ENCODE measurements at regions not wholly inside any gene's neighbourhood (a gene's known extent, or its start where the extent isn't known, plus 50 kb on each side); places are given as distances from the start of the nearest gene placed in this dataset.

DNA sequence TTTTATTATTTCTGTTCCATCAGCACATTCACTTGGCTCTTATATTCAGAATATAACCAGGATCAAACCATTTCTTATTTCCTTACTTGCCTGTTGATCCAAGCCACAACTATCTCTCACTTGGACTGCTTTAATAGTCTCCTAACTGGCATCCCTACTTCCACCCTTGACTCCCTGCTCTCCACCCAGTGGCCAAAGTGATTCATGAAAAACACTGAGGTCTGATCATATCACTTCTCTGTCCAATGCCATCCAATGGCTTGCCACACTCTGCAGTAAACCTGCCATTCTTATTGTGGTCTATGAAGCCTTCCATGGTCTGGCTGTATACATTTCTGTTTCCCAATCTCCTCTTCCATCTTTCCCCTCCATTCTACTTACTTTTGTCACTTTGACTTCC, 576.1 kb downstream of the PDCD6IP start:
- Mint-ChIP-seq H3K27ac (no peak overlapping the region), H3K36me3 (no peaks in the 10 kb centered on the region), H3K27me3 (no peaks in the 10 kb centered on the region), H3K9me3 (no peaks in the 10 kb centered on the region), H3K4me3 (no peak overlapping the region), H3K4me1 (no peaks in the 10 kb centered on the region)

DNA sequence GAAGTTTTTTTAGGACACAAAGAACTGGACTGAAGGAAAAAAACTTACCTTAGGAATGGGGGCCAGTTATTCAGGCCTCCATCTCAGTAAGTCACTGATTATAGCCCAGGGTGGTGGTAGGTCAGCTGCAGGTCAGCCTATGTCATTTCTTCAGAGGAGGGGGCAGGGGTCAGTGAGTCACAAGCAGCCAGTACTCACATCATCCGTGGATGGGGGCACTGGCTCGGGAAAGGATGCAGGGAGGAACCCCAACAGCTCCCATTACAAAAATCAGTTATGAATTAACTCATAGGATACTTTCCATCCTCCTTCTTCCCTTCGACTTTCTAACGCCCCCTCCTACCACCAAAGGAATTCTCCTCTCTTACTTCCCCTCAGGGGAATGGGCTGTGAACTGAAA, 578.3 kb downstream of the PDCD6IP start:
- Mint-ChIP-seq H3K4me3 (no peak overlapping the region), H3K9me3 (no peaks in the 10 kb centered on the region), H3K4me1 (no peaks in the 10 kb centered on the region), H3K27me3 (no peaks in the 10 kb centered on the region), H3K36me3 (no peaks in the 10 kb centered on the region), H3K27ac (no peak overlapping the region)

DNA sequence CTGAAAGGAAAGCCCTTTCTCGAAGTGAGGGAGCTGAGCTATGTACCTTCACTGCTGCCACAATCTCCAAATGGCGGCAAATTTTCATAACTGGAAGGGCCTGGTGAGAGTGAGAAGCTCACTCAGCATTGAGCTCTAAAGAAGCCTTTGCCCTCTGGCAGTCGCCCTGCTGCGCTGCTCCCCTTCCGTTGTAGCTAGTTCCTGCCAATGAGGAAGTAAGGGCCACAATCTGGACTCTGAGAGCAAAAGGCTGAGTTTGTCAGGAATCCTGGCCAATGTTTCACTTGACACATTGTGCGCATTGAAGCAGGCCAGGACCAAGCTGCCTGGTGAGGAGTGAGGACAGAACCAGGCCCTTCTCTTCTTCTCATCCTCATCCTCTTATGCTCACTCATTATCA, 579.5 kb downstream of the PDCD6IP start:
- no peak overlapping the region for H3K27ac Mint-ChIP-seq
- no peak overlapping the region for H3K4me3 Mint-ChIP-seq
- no peaks in the 10 kb centered on the region for H3K4me1 Mint-ChIP-seq
- H3K36me3 Mint-ChIP-seq, result no peaks in the 10 kb centered on the region
- H3K9me3 Mint-ChIP-seq, result no peaks in the 10 kb centered on the region
- no peaks in the 10 kb centered on the region for H3K27me3 Mint-ChIP-seq

DNA sequence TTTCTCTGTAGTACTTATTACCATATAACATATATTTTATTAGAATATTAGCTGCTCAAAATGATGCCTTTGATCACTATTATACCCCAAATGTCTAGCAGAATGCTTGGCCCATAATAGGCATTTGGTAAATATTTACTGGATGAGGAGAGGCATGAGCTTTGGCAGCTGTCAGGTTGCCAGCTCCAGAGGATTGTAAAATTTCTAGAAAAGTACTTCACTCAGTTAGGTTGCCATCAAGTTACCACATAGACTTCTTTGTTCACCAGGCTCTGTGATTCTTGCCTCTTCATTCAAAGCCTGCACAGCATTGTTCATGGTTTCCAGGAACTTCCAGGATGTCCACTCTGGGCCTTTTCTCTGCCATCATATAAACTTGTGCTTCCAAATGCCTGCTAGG, 582.8 kb downstream of the PDCD6IP start:
- Mint-ChIP-seq H3K36me3 (no peaks in the 10 kb centered on the region), H3K4me3 (no peak overlapping the region), H3K27me3 (no peaks in the 10 kb centered on the region), H3K9me3 (no peaks in the 10 kb centered on the region), H3K4me1 (no peaks in the 10 kb centered on the region), H3K27ac (no peak overlapping the region)

DNA sequence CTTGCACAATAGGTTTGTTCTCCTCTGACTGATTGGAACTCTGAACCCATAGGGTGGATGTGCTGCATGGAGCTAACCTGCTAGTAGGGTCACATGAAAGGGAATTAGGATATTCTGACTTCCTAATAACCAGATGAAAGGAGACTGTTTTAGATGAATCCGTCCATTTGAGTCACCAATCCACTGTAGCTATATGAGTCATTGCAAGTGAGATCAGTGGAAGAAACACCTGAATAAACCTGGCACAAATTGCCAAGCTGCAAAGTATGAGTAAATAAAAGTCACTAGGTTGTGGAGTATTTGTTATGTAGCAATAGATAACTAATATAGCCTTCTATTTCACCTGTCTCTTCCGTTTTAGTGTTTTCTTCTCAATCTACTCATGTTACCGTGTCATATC, 584.4 kb downstream of the PDCD6IP start:
- no peaks in the 10 kb centered on the region for H3K4me1 Mint-ChIP-seq
- no peaks in the 10 kb centered on the region for H3K9me3 Mint-ChIP-seq
- H3K27ac Mint-ChIP-seq, result no peak overlapping the region
- no peak overlapping the region for H3K4me3 Mint-ChIP-seq
- H3K27me3 Mint-ChIP-seq, result no peaks in the 10 kb centered on the region
- no peaks in the 10 kb centered on the region for H3K36me3 Mint-ChIP-seq

DNA sequence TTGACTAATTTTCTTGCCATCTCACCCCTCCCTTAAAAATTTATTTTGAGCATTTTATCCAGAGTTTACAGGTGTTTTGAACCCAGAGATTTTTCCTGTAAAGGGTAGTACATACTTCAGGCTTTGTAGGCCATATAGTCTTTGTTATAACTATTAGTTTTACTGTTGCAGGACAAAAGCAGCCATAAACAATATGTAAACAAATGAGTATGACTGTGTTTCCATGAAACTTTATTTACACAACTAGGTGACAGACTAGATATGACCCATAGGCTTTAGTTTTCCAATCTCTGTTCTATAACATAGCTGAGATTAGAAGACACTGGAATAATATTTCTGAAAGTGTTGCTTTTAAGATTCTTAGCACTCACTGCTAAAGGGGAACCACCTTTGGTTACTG, 587.9 kb downstream of the PDCD6IP start:
- Mint-ChIP-seq H3K27me3 (no peaks in the 10 kb centered on the region), H3K27ac (no peak overlapping the region), H3K4me1 (no peaks in the 10 kb centered on the region), H3K4me3 (no peak overlapping the region), H3K36me3 (no peaks in the 10 kb centered on the region), H3K9me3 (no peaks in the 10 kb centered on the region)

DNA sequence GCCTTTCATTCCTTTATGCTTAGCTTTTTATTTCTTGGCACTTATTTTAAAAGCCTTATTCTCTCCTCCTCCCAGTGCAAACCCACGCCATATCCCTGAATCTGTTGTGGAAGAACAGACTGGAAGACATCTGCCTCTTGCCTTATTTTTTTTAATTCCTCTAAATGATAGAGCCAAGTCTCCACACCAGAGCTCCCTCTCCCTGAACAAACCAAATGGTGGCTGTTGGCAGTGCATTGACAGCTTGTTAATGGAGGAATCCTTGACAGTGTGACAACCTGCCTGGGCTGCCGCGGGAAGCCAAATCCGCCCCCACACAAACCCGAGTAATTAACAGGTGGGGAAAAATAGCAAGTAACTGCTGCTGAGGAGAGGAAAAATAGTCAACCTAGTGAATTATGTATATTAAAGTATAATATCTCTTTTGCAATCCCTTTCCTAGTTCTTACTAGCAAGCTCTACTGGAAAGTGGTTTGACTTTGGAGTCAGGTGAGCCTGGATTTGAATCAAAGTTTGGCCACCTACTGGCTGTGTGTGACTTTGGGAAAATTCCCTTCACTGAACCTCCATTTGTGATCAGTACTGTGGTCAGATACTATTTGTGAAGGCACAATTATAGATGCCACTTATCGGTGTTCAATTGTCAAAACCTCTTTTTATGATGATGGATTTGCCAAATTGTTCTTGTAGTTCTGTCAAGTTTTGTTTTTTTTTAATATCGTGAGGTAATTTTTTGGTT, 589.6 kb downstream of the PDCD6IP start:
- Mint-ChIP-seq H3K27me3 (no peaks in the 10 kb centered on the region), H3K27ac (no peak overlapping the region), H3K9me3 (no peaks in the 10 kb centered on the region), H3K36me3 (no peaks in the 10 kb centered on the region), H3K4me1 (no peaks in the 10 kb centered on the region), H3K4me3 (no peak overlapping the region)

DNA sequence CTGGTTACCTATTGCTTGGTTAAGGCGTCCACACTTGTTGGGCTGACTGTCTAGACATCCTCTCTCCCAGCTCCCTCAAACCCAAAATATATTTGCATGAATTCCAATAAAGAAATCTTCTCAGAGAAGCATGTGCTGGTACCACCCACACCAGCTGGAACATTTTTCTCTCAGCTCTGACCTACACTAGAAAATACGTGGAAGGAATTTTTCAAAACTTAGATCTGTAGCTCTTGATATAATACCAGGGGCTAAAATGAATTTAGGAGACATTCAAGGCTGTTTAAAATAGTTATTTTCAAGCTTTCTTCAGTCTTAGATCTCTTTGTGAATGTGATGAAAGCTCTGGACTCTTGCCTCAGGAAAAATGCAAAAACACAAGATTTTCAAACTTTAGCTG, 590.4 kb downstream of the PDCD6IP start:
- Mint-ChIP-seq H3K27ac (no peak overlapping the region), H3K4me1 (no peaks in the 10 kb centered on the region), H3K4me3 (no peak overlapping the region), H3K27me3 (no peaks in the 10 kb centered on the region), H3K9me3 (no peaks in the 10 kb centered on the region), H3K36me3 (no peaks in the 10 kb centered on the region)

DNA sequence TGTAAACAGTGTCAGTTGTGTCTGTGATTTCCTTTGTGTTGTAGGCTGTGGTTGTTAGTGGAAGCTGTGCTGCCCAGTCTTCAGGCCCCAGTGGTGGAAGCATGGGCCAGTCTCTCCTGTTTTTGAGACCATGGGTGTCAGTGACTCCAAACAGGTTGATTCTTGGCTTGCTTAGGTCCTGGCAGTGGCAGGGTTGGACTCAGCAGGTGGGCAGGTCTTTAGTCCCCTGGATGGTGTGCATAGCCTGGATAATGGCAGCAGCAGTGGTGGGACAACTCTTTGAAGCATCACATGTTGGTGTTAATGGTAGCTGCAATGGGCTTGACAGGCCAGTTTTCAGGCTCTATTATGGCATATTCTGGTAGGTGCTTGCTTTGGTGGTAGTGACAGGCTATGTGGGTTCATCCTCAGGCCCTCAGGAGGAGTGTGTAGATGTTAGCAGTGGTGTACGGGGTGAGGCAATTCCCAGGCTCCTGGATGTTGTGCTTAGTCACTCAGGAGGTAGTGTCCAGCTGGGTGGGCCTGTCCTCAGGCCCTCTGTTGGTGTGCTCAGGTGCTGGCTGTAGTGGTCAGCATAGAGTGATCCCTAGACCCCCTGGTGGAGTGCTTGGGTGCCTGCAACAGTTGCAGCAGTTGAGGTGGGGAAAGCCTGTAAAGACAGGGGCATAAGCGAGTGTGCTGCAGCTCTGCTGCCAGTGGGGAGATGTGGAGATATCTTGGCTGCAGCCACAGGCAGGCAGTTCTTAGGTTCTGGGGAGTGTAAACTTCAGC, 596.7 kb downstream of the PDCD6IP start:
- H3K27ac Mint-ChIP-seq, result no peak overlapping the region
- no peaks in the 10 kb centered on the region for H3K36me3 Mint-ChIP-seq
- H3K9me3 Mint-ChIP-seq, result peaks cover 6% of the 10 kb centered on the region
- peaks cover 4% of the 10 kb centered on the region for H3K27me3 Mint-ChIP-seq
- no peak overlapping the region for H3K4me3 Mint-ChIP-seq
- no peaks in the 10 kb centered on the region for H3K4me1 Mint-ChIP-seq

DNA sequence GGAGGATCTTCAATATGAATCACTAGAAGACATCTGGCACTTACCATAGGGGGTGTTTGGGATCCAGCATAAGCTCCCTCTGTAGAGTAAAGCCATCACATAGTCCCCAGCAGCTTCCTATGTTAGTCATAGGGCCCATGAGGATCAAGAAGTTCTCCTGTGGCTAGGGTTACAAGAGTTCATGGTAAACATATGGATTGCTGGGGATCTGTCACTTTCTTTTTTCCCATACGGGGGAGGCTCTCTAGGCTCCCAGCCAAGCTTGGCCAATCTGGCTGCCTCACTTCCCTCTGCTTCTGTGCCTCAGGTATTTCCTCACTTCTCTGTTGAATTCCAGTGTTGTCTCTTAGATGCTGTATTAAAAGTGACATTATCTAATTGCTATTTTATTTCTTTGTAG, 597.9 kb downstream of the PDCD6IP start:
- H3K27me3 Mint-ChIP-seq, result peaks cover 4% of the 10 kb centered on the region
- no peak overlapping the region for H3K4me3 Mint-ChIP-seq
- H3K27ac Mint-ChIP-seq, result no peak overlapping the region
- H3K9me3 Mint-ChIP-seq, result peaks cover 6% of the 10 kb centered on the region
- no peaks in the 10 kb centered on the region for H3K36me3 Mint-ChIP-seq
- no peaks in the 10 kb centered on the region for H3K4me1 Mint-ChIP-seq

DNA sequence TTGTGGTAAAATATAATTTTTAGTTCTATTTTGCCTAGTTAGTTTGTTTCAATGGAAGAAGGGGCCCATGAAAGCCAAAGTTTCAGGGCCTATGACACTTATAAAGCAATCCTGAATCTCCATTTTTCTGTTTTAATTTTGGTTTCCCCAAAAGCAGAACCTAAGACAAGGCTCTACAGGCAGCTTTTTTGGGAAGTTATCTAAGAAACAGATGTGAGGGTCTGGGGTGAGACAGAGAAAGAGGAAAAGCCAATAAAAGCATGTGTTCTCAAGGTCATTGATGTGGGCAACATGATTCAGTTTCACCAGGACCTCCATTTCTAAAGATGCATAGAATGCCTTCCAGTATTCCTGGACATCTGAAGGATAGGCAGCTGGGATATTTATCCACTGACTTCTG, 598.5 kb downstream of the PDCD6IP start:
- Mint-ChIP-seq H3K4me3 (no peak overlapping the region), H3K27me3 (peaks cover 4% of the 10 kb centered on the region), H3K4me1 (no peaks in the 10 kb centered on the region), H3K36me3 (no peaks in the 10 kb centered on the region), H3K9me3 (peaks cover 6% of the 10 kb centered on the region), H3K27ac (no peak overlapping the region)

DNA sequence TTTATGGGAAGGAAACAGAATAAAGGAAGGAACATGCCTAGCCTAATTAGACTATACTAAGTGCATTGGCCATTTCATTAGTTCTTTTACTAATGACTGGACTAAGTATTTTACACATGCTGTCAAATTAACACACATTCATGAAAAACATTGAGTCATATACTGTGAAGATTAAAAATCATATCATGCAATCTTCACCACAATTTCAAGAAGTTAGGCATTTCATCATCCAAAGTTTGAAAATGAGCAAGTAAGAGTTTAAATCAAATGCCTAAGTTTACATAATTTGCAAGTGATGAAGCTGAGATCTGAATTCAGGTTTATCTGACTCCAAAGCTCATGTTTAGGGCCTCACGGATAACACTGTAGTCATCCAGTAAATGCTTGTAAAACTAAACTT, 601.0 kb downstream of the PDCD6IP start:
- H3K27ac Mint-ChIP-seq, result no peak overlapping the region
- H3K4me3 Mint-ChIP-seq, result no peak overlapping the region
- H3K4me1 Mint-ChIP-seq, result no peaks in the 10 kb centered on the region
- H3K9me3 Mint-ChIP-seq, result peaks cover 6% of the 10 kb centered on the region
- H3K36me3 Mint-ChIP-seq, result no peaks in the 10 kb centered on the region
- peaks cover 4% of the 10 kb centered on the region for H3K27me3 Mint-ChIP-seq

DNA sequence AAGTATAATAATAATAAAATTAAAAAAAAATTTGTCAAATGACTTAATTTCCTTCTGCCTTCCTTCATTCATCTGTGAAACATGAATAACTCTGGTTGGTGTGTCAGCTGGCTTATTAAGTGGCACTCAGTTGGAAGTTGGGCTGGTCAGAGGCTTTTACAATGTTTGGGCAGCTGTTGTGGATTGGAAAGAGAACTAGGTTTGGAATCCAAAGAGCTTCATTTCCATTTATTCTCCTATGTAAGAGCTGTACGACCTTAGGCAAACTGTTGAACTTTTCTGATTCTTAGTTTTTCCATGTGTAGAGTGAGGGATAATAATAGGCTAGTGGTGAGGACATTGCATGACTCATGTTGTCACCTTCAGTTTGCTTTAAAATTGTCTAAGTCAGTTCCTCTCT, 606.7 kb downstream of the PDCD6IP start:
- no peaks in the 10 kb centered on the region for H3K36me3 Mint-ChIP-seq
- no peak overlapping the region for H3K4me3 Mint-ChIP-seq
- no peaks in the 10 kb centered on the region for H3K27me3 Mint-ChIP-seq
- H3K27ac Mint-ChIP-seq, result no peak overlapping the region
- no peaks in the 10 kb centered on the region for H3K9me3 Mint-ChIP-seq
- no peaks in the 10 kb centered on the region for H3K4me1 Mint-ChIP-seq

DNA sequence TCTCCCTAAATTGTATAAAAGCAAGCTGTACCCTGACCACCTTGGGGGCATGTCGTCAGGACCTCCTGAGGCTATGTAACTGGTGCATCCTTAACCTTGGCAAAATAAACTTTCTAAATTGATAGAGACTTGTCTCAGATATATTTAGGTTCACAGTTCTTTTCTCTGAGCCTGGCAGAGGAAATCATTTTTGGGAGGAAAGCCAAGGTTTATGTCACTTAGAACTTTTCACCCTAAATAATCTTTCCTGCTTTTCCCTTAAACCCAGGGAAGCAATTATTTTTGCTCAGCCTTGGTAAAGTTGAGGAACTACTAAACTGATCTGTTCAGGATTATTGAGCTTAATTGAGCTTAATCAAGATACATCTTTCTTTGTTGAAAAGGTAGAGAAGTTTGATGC, 608.9 kb downstream of the PDCD6IP start:
- Mint-ChIP-seq H3K4me1 (no peaks in the 10 kb centered on the region), H3K36me3 (no peaks in the 10 kb centered on the region), H3K27me3 (no peaks in the 10 kb centered on the region), H3K27ac (no peak overlapping the region), H3K4me3 (no peak overlapping the region), H3K9me3 (no peaks in the 10 kb centered on the region)

DNA sequence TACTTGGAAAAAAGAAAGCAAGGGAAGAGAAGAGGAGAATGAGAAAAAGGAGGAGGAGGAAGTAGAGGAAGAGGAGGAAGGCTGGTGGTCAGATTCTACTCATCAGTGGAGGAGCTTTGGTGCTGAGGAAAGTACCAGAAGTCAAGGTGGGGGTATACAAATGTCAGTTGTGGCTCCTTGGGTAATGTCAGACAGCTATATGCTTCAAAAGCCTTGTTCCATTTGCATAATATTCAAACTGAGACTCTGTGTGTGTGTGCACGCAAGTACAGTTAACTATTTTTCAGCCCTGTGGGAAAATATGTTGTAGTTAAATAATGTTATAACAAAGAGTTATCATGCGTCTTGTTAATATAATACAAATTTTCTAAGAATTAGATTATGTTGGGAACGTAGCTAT, 609.7 kb downstream of the PDCD6IP start:
- Mint-ChIP-seq H3K27me3 (no peaks in the 10 kb centered on the region), H3K9me3 (no peaks in the 10 kb centered on the region), H3K4me3 (no peak overlapping the region), H3K27ac (no peak overlapping the region), H3K36me3 (no peaks in the 10 kb centered on the region), H3K4me1 (no peaks in the 10 kb centered on the region)

DNA sequence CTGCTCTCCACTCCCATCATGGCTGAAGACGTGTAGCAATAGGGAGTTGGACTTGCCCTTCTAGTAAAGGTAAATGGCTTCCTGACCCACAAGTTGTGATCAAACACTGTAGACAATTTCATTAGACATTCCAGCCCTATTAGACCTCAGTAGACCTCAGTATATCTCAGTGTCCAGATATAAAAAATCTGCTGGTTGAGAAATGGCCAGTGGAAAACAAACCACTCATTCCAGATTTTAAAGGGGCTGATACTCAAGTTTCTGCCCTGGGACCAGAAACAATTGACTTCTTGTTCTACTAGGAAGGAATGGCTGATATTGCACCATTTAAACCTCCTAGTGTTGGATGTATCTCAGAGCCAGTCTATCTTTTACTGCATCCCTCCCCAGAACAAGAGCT, 613.2 kb downstream of the PDCD6IP start:
- H3K27ac Mint-ChIP-seq, result no peak overlapping the region
- no peak overlapping the region for H3K4me3 Mint-ChIP-seq
- H3K27me3 Mint-ChIP-seq, result no peaks in the 10 kb centered on the region
- no peaks in the 10 kb centered on the region for H3K9me3 Mint-ChIP-seq
- no peaks in the 10 kb centered on the region for H3K4me1 Mint-ChIP-seq
- no peaks in the 10 kb centered on the region for H3K36me3 Mint-ChIP-seq

DNA sequence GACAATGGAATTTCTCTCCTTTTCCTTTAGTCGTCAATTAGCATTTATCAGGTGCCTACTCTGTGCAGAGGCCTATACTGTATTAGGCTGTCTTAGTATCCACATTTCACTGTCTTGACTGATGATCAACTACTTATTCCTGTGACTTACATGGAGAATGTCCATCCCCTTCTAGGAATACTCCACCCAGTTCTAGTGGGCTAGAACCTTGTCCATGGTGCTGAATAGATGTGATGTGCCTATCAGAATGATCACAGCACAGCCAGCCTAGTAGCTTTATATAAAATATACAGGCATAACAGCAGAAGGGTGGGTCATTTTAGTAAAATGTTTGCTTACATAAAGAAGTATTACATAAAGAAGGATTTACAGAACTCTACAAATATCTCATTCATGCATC, 621.4 kb downstream of the PDCD6IP start:
- no peak overlapping the region for H3K27ac Mint-ChIP-seq
- H3K4me3 Mint-ChIP-seq, result no peak overlapping the region
- H3K36me3 Mint-ChIP-seq, result no peaks in the 10 kb centered on the region
- no peaks in the 10 kb centered on the region for H3K4me1 Mint-ChIP-seq
- H3K9me3 Mint-ChIP-seq, result no peaks in the 10 kb centered on the region
- no peaks in the 10 kb centered on the region for H3K27me3 Mint-ChIP-seq

All from activated naive CD4-positive, alpha-beta T cell treated with anti-CD3 and anti-CD28 coated beads, Interleukin-2, amount 50 U/mL, for 24 hours (primary cell).